BLaER1 treated with 17β-estradiol and CSF1 and Interleukin-3, amounts not matched to agents 10 nM and 100 nM (cell line): ENCODE measurements at regions not wholly inside any gene's neighbourhood (a gene's known extent, or its start where the extent isn't known, plus 50 kb on each side); places are given as distances from the start of the nearest gene placed in this dataset.

Source experiments
- H3K27ac ChIP-seq, 11 experiments: shearing (Covaris generic); formaldehyde crosslinking; 2 replicates each; pipeline ENCODE4 v1.8.1; 2022
- H3K27me3 ChIP-seq, 11 experiments: shearing (Covaris generic); formaldehyde crosslinking; 2 replicates each; pipeline ENCODE4 v1.8.1; 2022
- H3K36me3 ChIP-seq, 11 experiments: shearing (Covaris generic); formaldehyde crosslinking; 2 replicates each; pipeline ENCODE4 v1.8.1; 2022
- H3K4me1 ChIP-seq, 10 experiments: shearing (Covaris generic); formaldehyde crosslinking; 2 replicates each; pipeline ENCODE4 v1.8.1; 2022
- H3K4me2 ChIP-seq, 11 experiments: shearing (Covaris generic); formaldehyde crosslinking; 2 replicates each; pipeline ENCODE4 v1.8.1; 2022
- H3K4me3 ChIP-seq, 10 experiments: shearing (Covaris generic); formaldehyde crosslinking; 2 replicates each; pipeline ENCODE4 v1.8.1; 2022
- H3K9ac ChIP-seq, 11 experiments: shearing (Covaris generic); formaldehyde crosslinking; 2 replicates each; pipeline ENCODE4 v1.8.1; 2022
- H3K9me3 ChIP-seq, 11 experiments: shearing (Covaris generic); formaldehyde crosslinking; replicated peaks in 1 of 11; 2 replicates each; pipeline ENCODE4 v1.8.1; 2022
- H4K20me1 ChIP-seq, 11 experiments: shearing (Covaris generic); formaldehyde crosslinking; 2 replicates each; pipeline ENCODE4 v1.8.1; 2022
- Cebpa-rat ChIP-seq, 11 experiments: shearing (Covaris generic); IDR thresholded peaks; 2 replicates each; pipeline ENCODE4 v1.8.1; 2022

- Histone ChIP-seq H3K9ac (no peak overlapping the region), H3K36me3 (no peaks in the 10 kb centered on the region), H3K4me3 (no peak overlapping the region), H4K20me1 (no peaks in the 10 kb centered on the region), H3K27ac (no peak overlapping the region), H3K9me3 (no peaks in the 10 kb centered on the region), H3K4me1 (no peaks in the 10 kb centered on the region), H3K27me3 (no peaks in the 10 kb centered on the region), H3K4me2 (no peak overlapping the region)
- no peak for TF ChIP-seq Cebpa-rat (IDR thresholded peaks at IDR 0.05)
These were observed 57.4 kb downstream of the PRR20E start for GRCh38 chr13:57224414-57224813.

GRCh38 chr13:57250472-57250871, 83.5 kb downstream of the PRR20E start:
- no peak overlapping the region for H3K4me2 ChIP-seq
- H3K9ac ChIP-seq: no peak overlapping the region
- H3K27me3 ChIP-seq: no peaks in the 10 kb centered on the region
- no peak for TF ChIP-seq Cebpa-rat (IDR thresholded peaks at IDR 0.05)
- H3K4me3 ChIP-seq: no peak overlapping the region
- H3K27ac ChIP-seq: no peak overlapping the region
- H4K20me1 ChIP-seq: no peaks in the 10 kb centered on the region
- no peaks in the 10 kb centered on the region for H3K9me3 ChIP-seq
- no peaks in the 10 kb centered on the region for H3K36me3 ChIP-seq
- no peaks in the 10 kb centered on the region for H3K4me1 ChIP-seq

- Histone ChIP-seq H3K9ac (no peak overlapping the region), H3K4me3 (no peak overlapping the region), H3K27me3 (no peaks in the 10 kb centered on the region), H4K20me1 (no peaks in the 10 kb centered on the region), H3K4me1 (no peaks in the 10 kb centered on the region), H3K36me3 (no peaks in the 10 kb centered on the region), H3K4me2 (no peak overlapping the region), H3K9me3 (no peaks in the 10 kb centered on the region), H3K27ac (no peak overlapping the region)
- no peak for TF ChIP-seq Cebpa-rat (IDR thresholded peaks at IDR 0.05)
These were observed 86.6 kb downstream of the PRR20E start for GRCh38 chr13:57253551-57253950.

- Histone ChIP-seq H3K27ac (no peak overlapping the region), H3K27me3 (no peaks in the 10 kb centered on the region), H3K9ac (no peak overlapping the region), H4K20me1 (no peaks in the 10 kb centered on the region), H3K4me3 (no peak overlapping the region), H3K36me3 (no peaks in the 10 kb centered on the region), H3K9me3 (no peaks in the 10 kb centered on the region), H3K4me2 (no peak overlapping the region), H3K4me1 (no peaks in the 10 kb centered on the region)
- TF ChIP-seq Cebpa-rat (IDR thresholded peaks at IDR 0.05): no peak
These were observed 98.0 kb downstream of the PRR20E start for GRCh38 chr13:57264965-57265364.

GRCh38 chr13:57270493-57270892, 103.5 kb downstream of the PRR20E start:
- H3K9me3 ChIP-seq: no peaks in the 10 kb centered on the region
- no peak overlapping the region for H3K9ac ChIP-seq
- TF ChIP-seq Cebpa-rat (IDR thresholded peaks at IDR 0.05): no peak
- H3K4me3 ChIP-seq: no peak overlapping the region
- H3K27me3 ChIP-seq: no peaks in the 10 kb centered on the region
- no peak overlapping the region for H3K4me2 ChIP-seq
- no peaks in the 10 kb centered on the region for H4K20me1 ChIP-seq
- no peak overlapping the region for H3K27ac ChIP-seq
- no peaks in the 10 kb centered on the region for H3K4me1 ChIP-seq
- no peaks in the 10 kb centered on the region for H3K36me3 ChIP-seq

GRCh38 chr13:57286511-57287098, 119.6 kb downstream of the PRR20E start:
- Histone ChIP-seq H3K27me3 (no peaks in the 10 kb centered on the region), H3K4me1 (no peaks in the 10 kb centered on the region), H3K4me3 (no peak overlapping the region), H3K4me2 (no peak overlapping the region), H3K9ac (no peak overlapping the region), H3K9me3 (peaks cover 13 to 19% (median 17%) of the 10 kb centered on the region in 11 experiments), H4K20me1 (no peaks in the 10 kb centered on the region), H3K36me3 (no peaks in the 10 kb centered on the region), H3K27ac (no peak overlapping the region)
- no peak for TF ChIP-seq Cebpa-rat (IDR thresholded peaks at IDR 0.05)

GRCh38 chr13:57302604-57303003, 135.6 kb downstream of the PRR20E start:
- Histone ChIP-seq H3K4me2 (no peak overlapping the region), H3K9me3 (no peaks in the 10 kb centered on the region), H3K4me1 (peaks cover 0 to 5% (median 0%) of the 10 kb centered on the region in 10 experiments; a peak in 1 of 20 replicates), H3K36me3 (no peaks in the 10 kb centered on the region), H3K27me3 (no peaks in the 10 kb centered on the region), H3K9ac (no peak overlapping the region), H3K4me3 (no peak overlapping the region), H4K20me1 (no peaks in the 10 kb centered on the region), H3K27ac (no peak overlapping the region)
- TF ChIP-seq Cebpa-rat (IDR thresholded peaks at IDR 0.05): no peak

GRCh38 chr13:57311009-57311586, 144.1 kb downstream of the PRR20E start:
- no peak overlapping the region for H3K4me3 ChIP-seq
- H4K20me1 ChIP-seq: no peaks in the 10 kb centered on the region
- no peaks in the 10 kb centered on the region for H3K27me3 ChIP-seq
- no peak overlapping the region for H3K4me2 ChIP-seq
- H3K4me1 ChIP-seq: no peaks in the 10 kb centered on the region
- no peaks in the 10 kb centered on the region for H3K36me3 ChIP-seq
- no peaks in the 10 kb centered on the region for H3K9me3 ChIP-seq
- TF ChIP-seq Cebpa-rat (IDR thresholded peaks at IDR 0.05): no peak
- no peak overlapping the region for H3K9ac ChIP-seq
- no peak overlapping the region for H3K27ac ChIP-seq

GRCh38 chr13:57314897-57315520, 148.0 kb downstream of the PRR20E start:
- Histone ChIP-seq H3K27ac (no peak overlapping the region), H4K20me1 (no peaks in the 10 kb centered on the region), H3K4me1 (no peaks in the 10 kb centered on the region), H3K9me3 (no peaks in the 10 kb centered on the region), H3K4me3 (no peak overlapping the region), H3K27me3 (no peaks in the 10 kb centered on the region), H3K9ac (no peak overlapping the region), H3K36me3 (no peaks in the 10 kb centered on the region), H3K4me2 (no peak overlapping the region)
- no peak for TF ChIP-seq Cebpa-rat (IDR thresholded peaks at IDR 0.05)

GRCh38 chr13:57326532-57326931, 159.5 kb downstream of the PRR20E start:
- no peaks in the 10 kb centered on the region for H3K36me3 ChIP-seq
- no peak overlapping the region for H3K27ac ChIP-seq
- no peaks in the 10 kb centered on the region for H3K4me1 ChIP-seq
- H3K9me3 ChIP-seq: no peaks in the 10 kb centered on the region
- H3K4me3 ChIP-seq: no peak overlapping the region
- H3K9ac ChIP-seq: no peak overlapping the region
- no peaks in the 10 kb centered on the region for H3K27me3 ChIP-seq
- no peak overlapping the region for H3K4me2 ChIP-seq
- TF ChIP-seq Cebpa-rat (IDR thresholded peaks at IDR 0.05): no peak
- H4K20me1 ChIP-seq: no peaks in the 10 kb centered on the region
